GM18873 (cell line): ENCODE measurements at regions not wholly inside any gene's neighbourhood (a gene's known extent, or its start where the extent isn't known, plus 50 kb on each side); places are given as distances from the start of the nearest gene placed in this dataset.
"Not testable (repeated sequence)": the region's sequence is repeated elsewhere in the genome, so short reads cannot be mapped to it uniquely, and the experiment has no call there.

Source experiments
- ATAC-seq: cut with Tn5 transposase; IDR thresholded peaks from one replicate; pipeline ENCODE4 v1.9.1; 2021; ENCODE audit warnings: mild to moderate bottlenecking, moderate library complexity, moderate number of reproducible peaks; ENCODE audit not compliant: unreplicated experiment, low FRiP score

DNA sequence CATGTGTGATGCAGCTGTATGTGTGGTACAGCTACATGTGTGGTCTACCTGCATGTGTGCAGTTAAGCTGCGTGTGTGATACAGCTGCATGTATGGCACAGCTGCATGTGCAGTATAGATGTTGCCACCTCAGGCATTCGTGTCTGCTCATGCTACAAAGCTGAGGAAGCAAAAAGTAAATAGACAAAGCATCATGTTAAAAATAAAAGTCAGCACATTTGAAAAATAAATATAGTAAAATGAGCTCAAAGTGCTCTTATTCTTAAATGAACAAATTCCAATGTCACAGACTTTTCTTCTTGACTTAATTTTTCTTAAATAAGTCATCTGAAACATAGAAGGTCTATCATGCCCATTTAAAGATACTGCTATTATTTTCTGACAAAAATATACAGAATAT, 519.3 kb upstream of the SOX11 start:
- no peak for ATAC-seq

- no peak for ATAC-seq
Measured at GRCh38 chr2:5173876-5174535, 518.2 kb upstream of the SOX11 start.

DNA sequence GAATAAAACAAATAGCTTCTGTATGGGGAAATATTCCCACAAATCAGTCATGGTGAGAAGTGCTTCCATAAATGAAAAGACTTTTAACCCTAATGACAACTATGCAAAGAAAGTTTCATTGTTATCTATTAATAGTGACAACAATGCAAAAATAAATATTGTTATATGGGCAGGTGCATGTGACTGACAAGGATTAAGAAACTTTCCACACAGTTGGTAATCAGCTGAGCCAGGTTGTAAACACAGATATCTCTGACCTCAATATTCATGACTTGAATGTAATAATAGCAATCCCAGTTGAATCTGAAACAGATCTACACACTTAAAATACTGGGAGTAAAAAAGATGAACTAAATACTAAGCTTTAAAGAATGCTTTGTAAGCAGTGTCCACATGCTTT, 517.0 kb upstream of the SOX11 start:
- no peak for ATAC-seq

GRCh38 chr2:5176764-5177163, 515.4 kb upstream of the SOX11 start:
- no peak for ATAC-seq

GRCh38 chr2:5183031-5183430, 509.2 kb upstream of the SOX11 start:
- ATAC-seq, result no peak

DNA sequence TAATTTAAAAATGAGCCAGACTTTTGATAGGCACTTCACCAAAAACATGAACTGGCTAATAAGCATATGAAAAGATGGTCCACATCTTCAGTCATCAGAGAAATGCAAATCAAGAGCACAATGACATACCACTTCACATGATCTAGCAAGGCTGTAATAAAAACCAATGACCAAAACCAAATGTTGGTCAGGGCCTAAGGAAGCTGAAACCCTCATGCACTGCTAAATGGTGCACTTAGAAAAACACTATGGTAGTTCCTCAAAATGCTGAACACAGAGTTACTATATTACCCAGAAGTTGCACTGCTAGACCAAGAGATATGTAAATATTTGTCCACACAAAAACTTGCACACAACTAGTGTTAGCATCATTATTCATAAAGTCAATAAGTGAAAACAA, 504.9 kb upstream of the SOX11 start:
- ATAC-seq, result no peak

DNA sequence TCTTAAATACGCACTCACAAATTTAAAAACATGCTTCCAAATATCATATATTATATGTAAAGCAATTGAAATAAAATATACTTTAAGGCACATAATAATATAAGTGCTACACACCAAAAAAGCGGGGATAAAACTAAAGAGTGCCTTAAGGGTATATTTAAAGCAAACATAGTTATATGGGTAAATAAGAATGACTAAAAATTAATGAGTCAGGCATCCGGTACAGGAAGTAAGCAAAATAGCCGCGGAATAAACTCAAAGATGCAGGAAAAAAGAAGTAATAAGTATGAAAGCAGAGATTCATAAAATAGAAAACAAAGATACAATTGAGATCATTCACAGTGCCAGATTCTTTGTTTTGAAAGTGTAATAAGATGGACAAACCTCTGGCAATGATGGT, 503.5 kb upstream of the SOX11 start:
- ATAC-seq, result no peak

GRCh38 chr2:5190023-5190422, 502.2 kb upstream of the SOX11 start:
- no peak for ATAC-seq

- no peak for ATAC-seq
Measured at GRCh38 chr2:5195636-5196035, 496.5 kb upstream of the SOX11 start.

GRCh38 chr2:5203134-5203755, 488.9 kb upstream of the SOX11 start:
- ATAC-seq, result no peak

DNA sequence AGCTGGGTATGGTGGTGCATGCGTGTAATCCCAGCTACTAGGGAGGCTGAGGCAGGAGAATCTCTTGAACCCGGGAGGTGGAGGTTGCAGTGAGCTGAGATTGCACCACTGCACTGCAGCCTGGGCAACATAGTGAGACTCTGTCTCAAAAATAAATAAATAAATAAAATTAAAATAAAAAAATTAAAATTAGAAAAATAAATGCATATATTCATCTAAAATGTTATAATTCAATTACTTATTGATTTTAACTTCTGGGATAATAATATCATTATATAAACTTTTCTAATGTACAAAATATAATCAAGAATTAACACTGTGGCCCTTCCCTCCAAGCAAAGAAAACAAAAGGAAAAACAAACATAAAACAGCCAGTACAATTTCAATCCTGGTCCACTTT, 485.4 kb upstream of the SOX11 start:
- ATAC-seq, result not testable (repeated sequence)

DNA sequence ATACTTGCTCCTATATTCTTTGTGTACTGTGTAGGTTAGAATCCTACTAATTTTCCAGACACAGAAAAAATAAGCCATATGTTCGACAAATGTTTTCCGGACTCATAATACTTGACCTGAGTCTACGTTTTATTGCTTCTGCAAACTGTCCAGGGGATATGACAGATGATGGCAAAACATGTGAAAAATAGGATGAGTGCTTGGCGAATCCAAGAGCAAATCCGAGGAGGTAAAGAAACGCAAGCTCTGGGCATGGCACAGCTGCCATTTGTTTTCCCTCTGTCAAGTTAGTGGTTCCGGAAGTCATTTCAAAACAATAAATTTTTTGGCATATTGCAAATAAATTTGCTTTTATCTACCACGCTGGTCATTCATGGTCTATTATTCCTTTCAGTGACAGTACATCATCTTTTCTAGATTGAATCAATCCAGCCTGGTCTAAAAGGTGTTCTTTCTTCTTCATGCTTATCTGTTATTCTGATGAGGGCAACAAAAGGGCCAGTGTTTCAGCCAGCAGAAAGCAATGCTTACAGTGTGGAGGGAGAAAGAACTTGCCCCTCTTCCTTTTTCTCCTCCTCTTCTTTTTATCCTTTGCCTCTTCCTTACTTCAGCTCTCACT, 476.1 kb upstream of the SOX11 start:
- no peak for ATAC-seq

- ATAC-seq, result no peak
Measured at GRCh38 chr2:5227062-5227699, 465.0 kb upstream of the SOX11 start.

DNA sequence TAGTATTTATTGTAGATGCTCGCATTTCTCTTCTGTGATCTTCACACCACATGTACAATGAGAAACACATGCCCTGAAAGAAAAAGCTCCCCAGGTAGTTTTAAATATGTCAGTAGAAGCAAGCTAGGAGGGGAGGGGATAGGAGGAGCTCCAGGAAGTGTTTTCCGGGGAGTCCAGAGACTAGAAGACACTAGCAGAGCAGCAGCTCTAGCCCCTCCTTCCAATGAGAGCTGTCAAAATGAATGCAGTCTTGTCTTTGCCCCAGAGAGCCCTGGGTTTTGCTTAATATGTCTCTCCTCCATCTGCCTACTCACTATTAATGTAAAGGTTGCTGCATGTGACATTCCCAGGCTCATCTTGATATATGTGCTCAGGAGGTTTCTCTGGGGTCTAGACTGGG, 462.6 kb upstream of the SOX11 start:
- ATAC-seq, result no peak

DNA sequence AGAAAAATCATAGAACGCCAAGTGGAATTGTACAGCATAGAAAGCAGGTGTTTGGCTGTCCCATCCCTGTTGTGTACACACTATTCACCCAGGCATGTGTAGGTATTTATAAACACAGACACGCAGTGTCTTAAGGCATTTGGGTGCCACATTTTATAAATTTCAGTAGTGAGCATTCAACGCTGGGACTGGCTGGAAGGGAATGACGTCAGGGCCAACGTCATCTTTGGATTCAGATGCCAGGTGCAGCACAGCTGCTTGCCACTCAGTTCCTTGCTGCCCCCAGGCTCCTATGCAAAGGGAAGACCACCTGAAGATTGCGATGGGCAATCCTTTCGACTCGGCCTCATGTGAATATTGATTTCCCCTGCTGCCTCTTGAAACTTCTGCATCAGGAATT, 461.7 kb upstream of the SOX11 start:
- ATAC-seq, result no peak

DNA sequence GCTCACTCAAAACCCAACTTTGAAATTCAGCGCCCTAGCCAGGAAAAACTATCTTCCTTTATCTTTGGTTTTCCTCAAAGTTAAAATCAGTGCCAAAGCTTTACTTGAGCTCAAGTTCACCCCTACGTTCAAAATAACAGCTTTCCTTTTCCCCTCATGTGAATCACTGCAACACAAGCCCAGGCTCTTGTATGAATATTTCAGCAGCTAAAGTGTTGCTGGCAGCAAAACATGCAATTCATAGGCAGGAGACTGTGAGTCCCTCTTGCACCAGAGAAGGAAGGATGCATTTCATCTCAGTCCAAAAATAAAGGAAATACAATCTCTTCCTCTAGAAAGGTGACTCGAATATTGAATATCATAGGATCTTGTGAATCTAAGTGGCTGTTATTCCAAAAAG, 461.3 kb upstream of the SOX11 start:
- no peak for ATAC-seq

DNA sequence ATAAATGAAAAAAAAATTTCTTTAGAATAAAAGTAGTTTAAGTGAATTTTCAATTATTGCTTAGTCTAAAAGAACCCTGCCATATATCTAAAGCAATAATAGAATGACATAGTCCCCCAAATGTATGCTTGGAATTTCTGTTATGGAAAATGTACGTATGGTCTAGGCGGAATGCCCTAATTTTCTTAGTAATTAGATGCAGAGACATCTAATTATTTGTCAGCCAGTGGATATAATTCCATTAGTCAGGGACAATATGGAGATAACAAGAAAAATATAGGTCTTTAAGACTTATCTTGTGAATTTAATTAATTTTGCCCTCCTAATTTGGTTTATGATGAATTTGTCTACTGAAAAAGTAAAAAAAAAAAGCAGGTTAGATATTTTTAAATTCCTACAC, 460.9 kb upstream of the SOX11 start:
- no peak for ATAC-seq

DNA sequence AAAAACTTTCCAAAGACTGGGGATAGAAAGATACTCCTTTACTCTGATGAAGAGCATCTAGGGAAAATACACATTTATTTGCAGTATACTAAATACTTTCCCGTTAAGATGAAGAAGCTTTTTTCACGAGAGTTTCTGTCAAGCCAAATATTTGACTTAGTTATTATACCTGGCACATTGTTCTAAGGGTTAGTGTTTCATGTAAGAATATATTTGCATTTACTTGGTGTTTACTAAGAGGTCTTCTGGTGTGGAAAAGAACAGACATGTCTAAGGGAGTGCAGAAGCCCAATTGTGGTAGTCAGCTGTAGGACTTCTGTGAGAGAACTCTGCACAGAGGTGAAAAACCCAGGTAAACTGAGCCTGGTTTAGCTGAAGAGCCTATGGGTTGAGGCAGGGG, 457.6 kb upstream of the SOX11 start:
- ATAC-seq, result no peak

GRCh38 chr2:5235701-5236100, 456.5 kb upstream of the SOX11 start:
- ATAC-seq, result no peak

DNA sequence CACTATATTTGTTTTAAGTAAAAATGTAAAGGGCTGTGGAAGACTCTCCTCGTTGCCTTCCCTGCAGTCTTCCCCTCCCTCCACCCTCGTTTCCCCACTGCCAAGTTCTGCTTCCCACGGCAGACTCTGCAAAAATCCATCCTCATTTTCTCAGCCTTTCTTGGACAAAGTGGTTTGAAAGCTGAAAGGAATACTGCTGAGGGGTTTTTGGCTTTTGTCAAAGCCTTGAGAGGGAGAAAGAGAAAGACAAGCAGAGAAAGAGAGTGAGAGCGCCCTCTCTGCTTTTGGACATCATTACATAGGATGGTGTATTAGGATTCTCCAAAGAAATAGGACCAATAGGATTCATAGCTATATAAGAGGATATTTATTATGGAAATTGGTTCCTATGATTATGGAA, 455.9 kb upstream of the SOX11 start:
- ATAC-seq, result no peak

DNA sequence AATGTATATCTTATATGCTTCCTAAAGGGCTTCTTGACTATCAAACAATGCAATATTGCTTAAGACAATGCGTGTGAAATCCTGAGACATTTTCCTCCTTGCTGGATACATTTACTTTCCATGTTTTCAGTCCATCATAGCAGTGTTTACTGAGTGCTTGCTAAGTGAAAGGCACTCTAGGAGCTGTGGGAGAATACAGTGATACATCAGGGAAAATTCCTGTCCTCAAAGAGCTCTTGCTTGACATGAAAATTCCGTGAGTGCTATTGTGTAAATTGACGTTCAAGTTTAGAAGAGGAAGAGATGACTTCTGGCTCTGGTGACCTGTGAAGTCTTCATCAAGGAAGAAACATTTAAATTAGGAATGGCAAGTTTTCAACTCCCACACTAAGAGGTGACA, 449.4 kb upstream of the SOX11 start:
- no peak for ATAC-seq

DNA sequence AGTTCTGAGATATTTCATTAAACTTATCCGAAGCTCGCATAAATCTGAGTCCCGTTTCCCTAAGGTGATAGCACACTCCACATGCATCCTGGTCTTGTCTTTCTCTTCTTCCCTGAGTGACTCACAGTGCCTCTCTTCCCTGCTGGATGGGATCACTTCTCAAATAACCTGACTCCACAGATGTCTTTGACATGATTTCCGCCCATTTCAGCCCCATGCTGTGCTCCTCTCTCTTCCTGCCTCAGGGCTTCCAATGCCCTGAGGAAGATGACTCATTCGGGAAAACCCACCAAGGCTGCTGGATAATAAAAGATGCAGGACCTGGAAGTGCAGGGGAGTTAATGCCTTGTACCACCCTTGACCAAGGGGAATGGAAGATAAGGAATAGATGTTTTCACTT, 441.7 kb upstream of the SOX11 start:
- ATAC-seq, result no peak
